Effector CD8-positive, alpha-beta T cell (primary cell): ENCODE measurements at regions not wholly inside any gene's neighbourhood (a gene's known extent, or its start where the extent isn't known, plus 50 kb on each side); places are given as distances from the start of the nearest gene placed in this dataset.
"Not testable (repeated sequence)": the region's sequence is repeated elsewhere in the genome, so short reads cannot be mapped to it uniquely, and the experiment has no call there.

Experiments
- DNase-seq: peaks from one replicate; lab custom pipeline; 2025; lab: John Stamatoyannopoulos, UW

DNA sequence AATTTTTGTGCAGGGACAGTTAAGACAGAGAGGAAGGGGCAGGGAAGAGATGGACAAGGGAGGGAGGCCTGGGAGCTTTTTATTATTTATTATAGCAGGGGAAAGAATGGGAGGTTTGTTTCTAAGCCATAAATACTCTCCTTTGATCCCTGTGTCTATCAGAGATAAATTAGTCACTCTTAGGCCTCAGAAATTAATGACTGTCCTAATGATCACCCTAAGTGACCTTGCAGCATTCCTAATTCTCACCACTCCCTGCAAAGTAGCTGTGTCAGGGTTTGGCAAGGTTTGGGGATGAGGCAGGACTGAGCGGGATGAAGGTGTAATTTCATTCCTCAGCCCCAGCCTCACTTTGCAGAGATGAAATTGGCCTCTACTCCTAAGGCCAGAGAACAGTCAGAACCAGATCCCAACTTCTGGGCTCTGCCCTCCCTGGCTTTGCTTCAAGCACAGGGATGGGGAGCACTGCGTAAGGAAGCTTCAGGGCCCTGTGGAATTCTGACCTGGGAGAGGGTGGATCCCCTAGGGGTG lies 95.0 kb downstream of the TMEM17 start:
- DNase-seq, result no peak

DNA sequence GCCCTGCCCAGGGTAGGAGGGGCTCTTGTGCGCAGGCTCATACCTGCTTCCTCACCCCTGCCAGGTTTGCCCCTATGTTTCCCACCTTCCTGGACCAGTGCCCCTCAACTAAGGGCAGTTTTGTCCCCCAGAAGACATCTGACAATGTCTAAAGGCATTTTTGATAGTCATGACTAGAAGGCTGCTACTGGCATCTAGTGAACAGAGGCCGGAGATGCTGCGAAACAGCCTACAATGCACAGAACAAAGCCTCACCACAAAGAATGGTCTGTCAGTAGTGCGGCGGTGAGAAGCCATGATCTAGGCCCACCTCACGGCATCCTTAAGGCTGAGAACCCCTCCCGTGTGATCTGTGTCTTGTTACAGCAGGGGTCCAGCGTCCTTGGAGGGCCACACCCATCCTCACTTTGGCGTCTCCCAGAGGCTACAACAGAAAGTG lies 96.0 kb downstream of the TMEM17 start:
- DNase-seq, result no peak

GRCh38 chr2:62409442-62409841 lies 96.6 kb downstream of the TMEM17 start:
- DNase-seq, result no peak

DNA sequence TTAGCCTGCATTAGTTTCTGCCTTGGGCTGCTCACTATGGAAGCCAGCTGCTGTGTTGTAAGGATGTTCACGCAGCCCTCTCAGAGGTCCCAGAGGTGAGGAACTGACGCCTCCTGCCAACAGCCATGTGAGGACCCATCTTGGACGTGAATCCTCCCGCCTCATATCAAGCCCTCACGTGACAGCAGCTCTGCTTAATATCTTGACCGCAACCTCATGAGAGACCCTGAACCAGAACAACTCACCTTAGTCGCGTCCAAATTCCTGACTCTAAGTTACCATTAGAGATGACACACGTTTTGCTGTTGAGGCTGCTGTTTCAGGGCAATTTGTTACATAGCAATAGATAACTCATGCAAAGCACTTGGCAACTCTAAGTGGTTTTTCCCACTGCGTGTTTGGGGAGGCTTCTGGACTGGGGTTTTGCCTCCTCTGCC lies 97.7 kb downstream of the TMEM17 start:
- DNase-seq, result no peak

DNA sequence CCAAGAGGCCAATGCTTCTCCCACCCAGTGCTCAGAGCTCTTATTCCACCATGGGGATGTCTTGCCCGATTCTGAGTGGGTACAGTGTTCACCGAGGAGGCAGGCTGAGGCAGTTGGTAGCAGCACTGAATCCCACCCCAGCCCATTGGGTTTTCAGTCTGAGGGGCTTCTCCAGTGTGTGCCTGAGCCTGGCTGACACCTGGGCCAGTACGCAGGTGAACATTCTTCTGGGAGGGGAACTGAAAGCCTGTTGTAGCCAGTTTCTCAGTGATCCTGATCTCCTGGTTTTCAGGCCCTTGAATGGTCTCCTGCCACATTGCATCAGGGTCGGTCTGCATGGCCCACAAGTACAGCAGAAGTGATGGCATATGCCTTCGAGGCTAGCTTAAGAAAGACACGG lies 98.2 kb downstream of the TMEM17 start:
- no peak for DNase-seq

DNA sequence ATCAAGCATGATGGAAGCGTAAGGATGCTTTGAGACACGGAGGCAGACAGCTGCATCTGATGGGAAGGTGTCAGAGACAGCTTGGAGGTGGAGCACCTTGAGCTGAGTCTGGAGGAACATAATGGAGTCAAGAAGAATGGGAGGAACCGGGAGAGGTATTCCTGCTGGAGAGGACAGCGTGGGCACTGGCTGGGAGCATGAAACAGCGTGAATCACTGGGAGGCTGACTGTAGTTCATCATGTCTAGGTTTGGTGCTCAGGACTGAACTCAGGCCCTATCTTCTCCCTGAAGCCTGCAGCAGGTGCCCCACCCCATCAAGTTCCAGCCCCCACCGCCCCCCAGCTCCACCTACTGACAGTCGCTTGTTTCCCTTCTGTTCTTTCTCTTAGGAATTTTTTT lies 98.6 kb downstream of the TMEM17 start:
- no peak for DNase-seq

DNA sequence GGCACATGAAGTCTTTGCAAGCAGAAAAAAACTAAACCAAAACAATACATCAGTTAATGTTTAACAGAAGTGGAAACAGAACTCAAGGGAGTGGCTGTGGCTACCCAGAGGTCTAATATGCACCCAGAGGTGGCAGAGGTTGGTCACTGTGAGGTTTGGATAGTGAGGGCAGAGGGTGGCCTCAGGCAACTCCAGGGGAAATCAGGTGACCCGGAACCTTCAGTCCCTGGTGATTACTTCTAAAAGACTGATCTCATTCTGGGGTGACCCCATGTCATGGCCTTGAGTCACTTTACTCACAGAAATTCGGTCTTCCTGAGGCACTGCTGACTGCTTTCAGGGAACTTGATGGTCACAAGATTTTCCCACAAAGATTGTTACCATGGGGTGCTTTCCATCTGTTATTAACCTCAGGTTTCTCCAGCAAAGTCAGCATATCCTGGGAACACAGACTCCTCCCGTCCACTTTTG lies 99.4 kb downstream of the TMEM17 start:
- DNase-seq, result no peak

GRCh38 chr2:62404913-62405312 lies 101.1 kb downstream of the TMEM17 start:
- no peak for DNase-seq

DNA sequence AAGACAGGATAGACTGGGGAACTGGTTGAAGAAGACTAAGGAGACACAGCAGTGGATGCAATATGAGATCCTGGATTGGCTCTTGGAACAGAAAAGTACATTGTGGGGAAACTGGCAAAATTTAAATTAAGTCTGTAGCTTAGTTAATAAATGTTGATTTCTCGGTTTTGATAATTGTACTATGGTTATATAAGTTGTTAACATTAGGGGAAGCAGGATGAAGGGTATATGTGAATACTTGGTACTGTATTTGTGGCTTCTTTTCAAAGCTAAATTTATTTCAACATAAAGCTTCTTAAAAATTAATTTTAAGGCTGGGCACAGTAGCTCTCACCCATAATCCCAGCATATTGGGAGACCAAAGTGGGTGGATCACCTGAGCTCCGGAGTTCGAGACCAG lies 103.8 kb downstream of the TMEM17 start:
- no peak for DNase-seq

- no peak for DNase-seq
Measured at GRCh38 chr2:62398356-62398755, 107.6 kb downstream of the TMEM17 start.

- DNase-seq, result no peak
Measured at GRCh38 chr2:62396880-62397279, 109.1 kb downstream of the TMEM17 start.

DNA sequence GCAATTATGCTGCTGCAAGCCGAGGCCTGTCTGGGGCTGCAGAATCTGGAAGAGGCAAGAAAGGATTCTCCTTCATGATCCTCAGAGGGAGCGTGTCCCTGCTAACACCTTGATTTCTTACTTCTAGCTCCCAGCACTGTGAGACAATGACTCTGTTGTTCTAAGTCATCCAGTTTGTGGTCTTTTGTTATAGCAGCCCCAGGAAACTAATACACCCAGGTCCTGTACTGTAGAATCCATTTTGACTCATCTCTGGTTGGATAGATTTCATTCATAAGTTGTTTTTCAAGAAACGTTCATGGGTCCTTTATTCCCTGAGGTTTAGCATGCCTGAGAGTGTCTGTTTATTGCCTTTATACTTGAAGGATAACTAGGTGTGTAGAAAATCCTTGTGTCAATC lies 112.7 kb downstream of the TMEM17 start:
- no peak for DNase-seq

- no peak for DNase-seq
Measured at GRCh38 chr2:62391696-62392095, 114.3 kb downstream of the TMEM17 start.

DNA sequence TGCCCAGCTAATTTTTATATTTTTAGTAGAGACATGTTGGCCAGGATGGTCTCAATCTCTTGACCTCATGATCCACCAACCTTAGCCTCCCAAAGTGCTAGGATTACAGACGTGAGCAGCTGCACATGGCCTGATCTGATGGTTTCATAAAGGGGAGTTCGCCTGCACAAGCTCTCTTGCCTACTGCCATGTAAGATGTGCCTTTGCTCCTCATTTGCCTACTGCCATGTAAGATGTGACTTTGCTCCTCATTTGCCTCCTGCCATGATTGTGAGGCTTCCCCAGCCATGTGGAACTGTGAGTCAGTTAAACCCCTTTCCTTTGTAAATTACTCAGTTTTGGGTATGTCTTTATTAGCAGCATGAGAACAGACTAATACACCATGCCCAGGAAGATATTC lies 119.6 kb downstream of the TMEM17 start:
- DNase-seq, result not testable (repeated sequence)

DNA sequence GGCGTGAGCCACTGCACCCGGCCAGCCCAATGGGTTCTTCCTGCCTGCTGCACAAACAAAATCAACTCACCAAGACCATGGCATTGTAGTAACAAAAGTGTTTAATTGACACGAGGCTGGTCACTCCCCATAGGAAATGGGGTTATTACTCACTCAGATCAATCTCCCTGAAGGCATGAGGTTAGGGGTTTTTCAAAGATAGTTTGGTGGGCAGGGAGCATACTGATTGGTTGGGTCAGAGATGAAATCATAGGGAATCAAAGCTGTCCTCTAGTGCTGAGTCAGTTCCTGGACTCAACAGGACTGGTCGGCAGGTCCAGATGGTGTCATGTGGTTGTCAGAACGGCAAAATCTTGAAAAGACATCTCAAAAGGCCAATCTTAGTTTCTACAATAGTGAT lies 122.1 kb downstream of the TMEM17 start:
- no peak for DNase-seq

GRCh38 chr2:62382757-62383156 lies 123.2 kb downstream of the TMEM17 start:
- no peak for DNase-seq

- DNase-seq, result no peak
Measured at GRCh38 chr2:62382122-62382521, 123.9 kb downstream of the TMEM17 start.

DNA sequence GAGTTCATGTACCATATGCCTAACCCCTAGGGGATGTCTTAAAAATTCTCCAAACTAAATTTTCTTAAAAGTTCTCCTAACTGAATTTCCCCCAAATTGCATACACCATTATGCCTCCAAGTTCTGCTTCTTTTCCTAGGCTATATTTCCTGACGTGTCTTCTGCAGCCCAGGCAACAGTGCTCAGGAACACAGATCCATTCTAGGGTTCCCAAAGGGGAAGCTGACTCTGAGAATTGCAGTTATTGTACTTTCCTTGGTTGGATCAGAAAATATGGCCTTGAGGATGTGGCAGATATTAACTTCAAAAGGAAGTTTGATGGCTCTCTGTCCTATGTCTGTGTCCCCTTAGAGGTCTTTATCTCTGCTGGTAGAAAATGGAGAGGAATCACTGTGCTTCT lies 124.3 kb downstream of the TMEM17 start:
- DNase-seq, result no peak

GRCh38 chr2:62379566-62379965 lies 126.4 kb downstream of the TMEM17 start:
- DNase-seq, result no peak

- no peak for DNase-seq
Measured at GRCh38 chr2:62375113-62375420, 130.9 kb downstream of the TMEM17 start.

- DNase-seq, result no peak
Measured at GRCh38 chr2:62374301-62375112, 131.5 kb downstream of the TMEM17 start.

GRCh38 chr2:62372824-62373223 lies 133.2 kb downstream of the TMEM17 start:
- DNase-seq, result no peak

GRCh38 chr2:62370321-62371250 lies 135.4 kb downstream of the TMEM17 start:
- no peak for DNase-seq
